ENCODE measurements at regions not wholly inside any gene's neighbourhood (a gene's known extent, or its start where the extent isn't known, plus 50 kb on each side); places are given as distances from the start of the nearest gene placed in this dataset.

DNA sequence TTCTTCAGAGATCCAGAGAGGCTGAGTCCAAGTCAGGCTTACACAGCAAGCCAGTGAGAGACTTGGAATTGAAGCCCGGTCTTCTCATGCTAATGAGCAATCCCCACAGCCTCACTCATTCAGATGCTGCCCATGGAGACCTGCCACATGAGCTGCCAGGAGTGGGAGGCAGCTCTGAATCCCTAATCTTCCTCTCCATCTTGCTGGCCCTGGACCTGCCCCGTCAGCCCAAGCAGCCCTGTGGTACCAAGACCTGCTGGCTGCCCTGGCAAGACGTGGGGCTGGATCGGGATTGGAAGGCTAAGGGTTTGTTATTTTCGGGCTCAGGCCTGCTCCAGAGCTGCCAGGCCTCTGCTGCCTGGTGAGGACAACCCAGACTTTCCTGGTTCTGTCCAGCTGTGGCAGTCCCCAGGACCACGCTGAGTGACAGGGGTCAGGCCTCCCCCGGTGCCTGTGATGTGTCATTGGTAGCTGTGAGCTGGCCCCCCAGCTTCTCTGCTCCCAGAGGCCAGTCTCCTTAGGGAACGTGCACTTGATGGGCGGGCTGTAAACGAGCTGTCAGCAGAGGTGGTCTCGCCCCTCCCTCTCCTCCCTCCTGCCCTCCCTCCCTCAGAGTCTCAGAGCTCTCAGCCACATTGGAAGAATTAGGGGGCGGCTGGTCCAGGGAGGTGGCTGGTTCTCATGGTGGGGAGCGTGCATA, 135.0 kb downstream of the FOXD2 start:
- H3K4me1 Mint-ChIP-seq, result peaks cover 49% of the 10 kb centered on the region
- TF ChIP-seq, protein P1, sequence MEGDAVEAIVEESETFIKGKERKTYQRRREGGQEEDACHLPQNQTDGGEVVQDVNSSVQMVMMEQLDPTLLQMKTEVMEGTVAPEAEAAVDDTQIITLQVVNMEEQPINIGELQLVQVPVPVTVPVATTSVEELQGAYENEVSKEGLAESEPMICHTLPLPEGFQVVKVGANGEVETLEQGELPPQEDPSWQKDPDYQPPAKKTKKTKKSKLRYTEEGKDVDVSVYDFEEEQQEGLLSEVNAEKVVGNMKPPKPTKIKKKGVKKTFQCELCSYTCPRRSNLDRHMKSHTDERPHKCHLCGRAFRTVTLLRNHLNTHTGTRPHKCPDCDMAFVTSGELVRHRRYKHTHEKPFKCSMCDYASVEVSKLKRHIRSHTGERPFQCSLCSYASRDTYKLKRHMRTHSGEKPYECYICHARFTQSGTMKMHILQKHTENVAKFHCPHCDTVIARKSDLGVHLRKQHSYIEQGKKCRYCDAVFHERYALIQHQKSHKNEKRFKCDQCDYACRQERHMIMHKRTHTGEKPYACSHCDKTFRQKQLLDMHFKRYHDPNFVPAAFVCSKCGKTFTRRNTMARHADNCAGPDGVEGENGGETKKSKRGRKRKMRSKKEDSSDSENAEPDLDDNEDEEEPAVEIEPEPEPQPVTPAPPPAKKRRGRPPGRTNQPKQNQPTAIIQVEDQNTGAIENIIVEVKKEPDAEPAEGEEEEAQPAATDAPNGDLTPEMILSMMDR (IDR thresholded peaks at IDR 0.05; ENCODE audit: unreplicated experiment), result no peak
- H3K36me3 Mint-ChIP-seq, result no peaks in the 10 kb centered on the region
- no peak for DNase-seq (ENCODE audit: low spot score in 2 of 2, unreplicated experiment in 2 of 2)
- no peak overlapping the region for H3K4me3 Mint-ChIP-seq
- no peak overlapping the region for H3K27ac Mint-ChIP-seq
- H3K27me3 Mint-ChIP-seq (ENCODE audit: low read depth), result peaks cover 15% of the 10 kb centered on the region
- no peaks in the 10 kb centered on the region for H3K9me3 Mint-ChIP-seq

DNA sequence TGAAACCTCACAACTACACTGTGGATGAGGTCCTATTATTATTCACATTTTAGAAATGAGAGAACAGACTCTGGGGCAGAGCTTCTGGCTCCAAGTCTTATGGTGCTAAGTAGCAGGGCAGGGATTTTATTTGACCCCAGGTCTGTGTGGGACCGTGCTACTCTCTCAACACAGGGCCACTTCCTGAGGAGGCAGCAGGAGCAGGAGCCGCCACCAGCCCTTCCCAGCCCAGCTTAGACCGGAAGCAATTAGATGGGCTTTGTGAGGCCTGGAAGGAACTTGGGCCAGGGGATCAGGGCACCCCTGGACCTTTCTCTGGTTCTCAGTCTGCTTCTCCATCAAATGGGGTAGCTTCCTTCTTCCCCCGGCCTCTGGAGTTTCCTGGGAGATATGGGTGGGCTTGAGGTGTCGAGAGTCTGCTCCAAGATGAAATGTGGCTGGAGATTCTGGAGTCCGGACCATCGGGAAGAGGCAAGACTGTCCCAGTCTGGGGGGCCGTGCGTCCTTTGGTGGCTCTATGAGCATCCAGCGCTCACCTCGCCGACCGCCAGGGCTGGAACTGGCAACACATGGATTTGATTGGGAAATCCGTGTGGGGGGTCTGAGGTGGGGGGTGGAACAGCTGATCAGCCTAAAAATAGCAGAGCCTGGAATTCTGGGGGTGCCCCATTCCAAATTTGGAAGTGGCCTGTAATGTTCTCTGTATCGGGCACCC, 136.8 kb downstream of the FOXD2 start:
- H3K27me3 Mint-ChIP-seq (ENCODE audit: low read depth), result peaks cover 17% of the 10 kb centered on the region
- no peak overlapping the region for H3K4me3 Mint-ChIP-seq
- DNase-seq (ENCODE audit: low spot score in 2 of 2, unreplicated experiment in 2 of 2), result no peak
- TF ChIP-seq, protein P1 (IDR thresholded peaks at IDR 0.05; ENCODE audit: unreplicated experiment), result no peak
- no peaks in the 10 kb centered on the region for H3K36me3 Mint-ChIP-seq
- no peak overlapping the region for H3K27ac Mint-ChIP-seq
- H3K4me1 Mint-ChIP-seq, result peaks cover 55% of the 10 kb centered on the region
- H3K9me3 Mint-ChIP-seq, result no peaks in the 10 kb centered on the region

DNA sequence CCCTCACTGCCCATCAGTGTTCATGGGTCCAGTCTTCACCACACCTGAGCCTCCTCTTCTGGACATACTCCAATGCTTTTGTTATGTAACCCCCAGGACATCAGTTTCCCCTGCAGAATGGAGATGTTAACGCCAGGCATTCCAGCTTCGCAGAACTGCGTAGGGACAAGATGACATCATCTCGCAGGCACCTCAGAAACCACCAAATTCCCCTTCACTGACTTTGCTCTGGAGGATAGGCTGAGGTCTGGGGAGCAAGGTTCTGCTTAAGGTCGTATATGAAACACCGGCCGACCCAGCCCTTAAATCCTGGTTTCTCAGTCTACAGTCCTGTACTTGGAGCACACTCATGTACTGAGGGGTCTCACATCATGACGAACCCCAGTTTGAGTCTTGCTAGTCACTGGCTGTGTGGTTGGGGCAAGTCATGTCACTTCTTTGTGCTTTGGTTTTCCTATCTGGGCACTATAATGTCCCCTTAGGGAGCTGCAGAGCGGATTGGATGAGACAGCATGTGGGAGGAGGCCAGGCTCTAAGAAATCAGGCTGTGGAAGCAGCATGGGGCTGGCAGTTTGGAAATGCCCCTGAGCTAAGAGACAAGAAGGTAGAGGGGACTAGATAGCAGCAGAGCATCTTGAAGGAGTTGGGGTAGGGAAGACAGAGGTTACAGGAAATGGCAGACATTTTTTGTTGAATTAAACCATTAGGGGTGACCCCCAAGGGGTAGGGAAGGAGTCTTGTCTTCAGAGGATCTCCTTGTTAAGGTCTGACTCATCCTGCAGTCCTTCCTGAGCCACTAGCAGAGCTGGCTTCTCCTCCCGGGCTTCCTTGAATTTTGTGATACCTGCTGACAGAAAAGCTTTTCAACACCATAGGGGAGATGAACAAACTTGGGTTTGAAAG, 138.3 kb downstream of the FOXD2 start:
- H3K36me3 Mint-ChIP-seq, result no peaks in the 10 kb centered on the region
- no peaks in the 10 kb centered on the region for H3K9me3 Mint-ChIP-seq
- peaks cover 27% of the 10 kb centered on the region for H3K27me3 Mint-ChIP-seq (ENCODE audit: low read depth)
- no peak overlapping the region for H3K4me3 Mint-ChIP-seq
- no peak for DNase-seq (ENCODE audit: low spot score in 2 of 2, unreplicated experiment in 2 of 2)
- no peak overlapping the region for H3K27ac Mint-ChIP-seq
- H3K4me1 Mint-ChIP-seq, result peaks cover 45% of the 10 kb centered on the region
- TF ChIP-seq, protein P1 (IDR thresholded peaks at IDR 0.05; ENCODE audit: unreplicated experiment), result no peak

DNA sequence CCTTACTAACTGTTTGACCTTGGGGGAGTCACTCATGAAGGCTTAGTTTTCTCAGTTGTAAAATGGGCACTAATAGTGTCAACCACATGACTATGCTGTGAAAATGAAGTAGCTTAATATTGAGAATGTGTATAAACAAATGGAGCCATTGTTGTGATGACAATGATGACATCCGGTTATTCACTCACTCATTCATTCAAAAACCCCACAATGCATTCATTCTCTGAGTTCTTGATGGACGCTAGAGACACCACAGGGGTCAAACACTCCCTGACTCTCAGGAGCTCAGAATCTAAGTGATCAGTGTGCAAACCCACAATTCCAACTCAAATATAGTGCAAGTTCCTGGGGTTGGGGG, 138.9 kb downstream of the FOXD2 start:
- Mint-ChIP-seq H3K4me3 (no peak overlapping the region), H3K4me1 (peaks cover 40% of the 10 kb centered on the region), H3K27me3 (ENCODE audit: low read depth) (peaks cover 31% of the 10 kb centered on the region), H3K27ac (no peak overlapping the region), H3K9me3 (no peaks in the 10 kb centered on the region), H3K36me3 (no peaks in the 10 kb centered on the region)
- DNase-seq (ENCODE audit: low spot score in 2 of 2, unreplicated experiment in 2 of 2), result no peak
- TF ChIP-seq, protein P1 (IDR thresholded peaks at IDR 0.05; ENCODE audit: unreplicated experiment), result no peak

DNA sequence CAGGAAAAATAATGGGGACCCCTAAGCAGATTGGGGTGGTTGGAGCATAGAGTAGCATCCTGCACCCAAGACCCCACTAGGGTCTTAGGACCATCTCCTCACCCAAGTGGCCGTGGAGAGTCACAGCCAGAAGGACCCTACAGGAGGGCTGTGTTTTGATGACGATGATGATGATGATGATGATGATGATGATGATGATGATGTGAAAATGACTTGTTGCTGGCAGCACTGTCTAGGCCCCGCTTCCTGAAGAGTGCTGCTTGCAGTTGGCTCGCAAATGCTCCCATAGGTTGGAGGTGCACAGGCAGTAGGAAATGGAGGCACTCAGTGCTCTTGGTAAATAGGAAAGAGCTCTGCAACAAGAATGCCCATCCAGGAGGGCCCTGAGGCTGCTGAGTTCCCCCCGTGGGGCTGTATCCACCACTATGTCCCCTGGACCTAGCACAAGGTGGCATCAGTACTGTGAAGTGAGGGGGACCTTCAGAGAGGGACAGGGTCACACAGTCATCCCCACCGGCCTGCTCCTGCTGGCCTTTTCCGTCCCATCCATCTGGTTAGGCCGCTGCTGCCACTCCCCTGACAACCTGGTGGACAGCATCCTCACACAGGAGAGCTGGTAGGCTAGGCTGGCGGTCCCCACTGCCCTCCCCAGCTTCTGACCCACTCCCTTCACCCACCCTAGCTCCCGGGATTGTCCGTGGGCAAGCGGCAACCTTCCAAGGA, 139.6 kb downstream of the FOXD2 start:
- Mint-ChIP-seq H3K27ac (peak overlapping the region; percentile 19), H3K36me3 (no peaks in the 10 kb centered on the region), H3K9me3 (no peaks in the 10 kb centered on the region), H3K4me1 (peaks cover 40% of the 10 kb centered on the region), H3K27me3 (ENCODE audit: low read depth) (peaks cover 33% of the 10 kb centered on the region), H3K4me3 (no peak overlapping the region)
- no peak for DNase-seq (ENCODE audit: low spot score in 2 of 2, unreplicated experiment in 2 of 2)
- TF ChIP-seq, protein P1 (IDR thresholded peaks at IDR 0.05; ENCODE audit: unreplicated experiment), result no peak

Measured in mesothelial cell of epicardium (in vitro differentiated cells).